ENCODE measurements at regions not wholly inside any gene's neighbourhood (a gene's known extent, or its start where the extent isn't known, plus 50 kb on each side); places are given as distances from the start of the nearest gene placed in this dataset.
"Not testable (repeated sequence)": the region's sequence is repeated elsewhere in the genome, so short reads cannot be mapped to it uniquely, and the experiment has no call there.

DNA sequence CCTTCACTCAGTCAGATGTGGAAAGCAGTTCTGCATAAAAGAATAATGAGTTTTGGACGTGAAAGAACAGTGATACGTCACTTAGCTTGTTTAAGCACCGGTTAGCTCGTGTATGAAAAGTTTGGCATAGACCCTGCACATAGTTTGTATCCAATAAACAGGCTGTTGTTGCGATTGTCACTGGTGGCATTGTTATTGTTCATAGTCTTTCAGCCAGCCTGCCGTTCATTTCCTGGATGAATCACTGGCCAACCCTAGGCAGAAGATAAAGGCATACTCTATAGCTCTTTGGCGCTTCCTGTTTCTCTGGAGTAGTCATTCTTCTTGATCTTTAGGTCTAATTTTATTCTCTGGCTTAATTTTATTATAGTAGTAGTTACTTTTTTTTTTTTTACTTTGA, 57.8 kb upstream of the ANKRD30A start:
- no peak for DNase-seq (ENCODE audit: low spot score)

- DNase-seq (ENCODE audit: low spot score): not testable (repeated sequence)
Measured at GRCh38 chr10:37062296-37062695, 63.1 kb upstream of the ANKRD30A start.

DNA sequence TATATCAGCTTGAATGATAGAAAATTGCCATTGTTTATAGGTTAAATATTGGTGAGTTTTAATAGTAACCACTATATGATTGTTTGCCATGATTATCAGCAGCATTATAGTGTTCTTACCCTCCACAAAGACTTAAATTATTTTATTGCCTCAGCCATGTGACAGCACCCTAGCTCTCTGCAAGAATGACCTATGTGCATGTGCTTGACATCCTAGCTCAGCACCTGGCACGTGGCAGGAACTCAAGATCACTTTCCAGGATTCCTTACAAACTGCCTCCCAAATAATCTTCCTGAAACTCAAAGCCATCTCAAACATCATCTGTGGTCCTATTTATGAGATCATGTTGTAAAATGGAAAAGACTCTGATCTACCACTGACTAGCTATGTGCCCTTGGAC, 68.1 kb upstream of the ANKRD30A start:
- no peak for DNase-seq (ENCODE audit: low spot score)

DNA sequence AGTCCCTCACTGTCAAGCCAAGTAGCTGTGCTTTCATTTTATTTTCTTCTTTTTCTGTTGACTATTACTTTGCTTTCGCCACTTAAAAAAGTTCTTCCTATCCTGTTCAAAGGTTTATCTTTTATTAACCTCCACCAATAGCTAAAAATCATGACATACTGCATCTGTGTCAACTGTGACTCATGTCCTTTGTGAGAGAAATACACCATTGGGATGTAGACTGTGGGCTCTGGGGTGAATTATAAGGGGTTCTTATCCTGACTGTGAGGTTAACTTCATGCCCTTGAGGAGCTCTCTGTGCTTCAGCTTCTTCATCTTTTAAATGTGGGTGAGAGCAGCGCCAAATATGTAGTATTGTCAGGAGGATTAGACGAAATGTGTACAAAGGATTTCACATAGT, 71.9 kb upstream of the ANKRD30A start:
- no peak for DNase-seq (ENCODE audit: low spot score)

GRCh38 chr10:37049982-37050381, 75.4 kb upstream of the ANKRD30A start:
- DNase-seq (ENCODE audit: low spot score): not testable (repeated sequence)

DNA sequence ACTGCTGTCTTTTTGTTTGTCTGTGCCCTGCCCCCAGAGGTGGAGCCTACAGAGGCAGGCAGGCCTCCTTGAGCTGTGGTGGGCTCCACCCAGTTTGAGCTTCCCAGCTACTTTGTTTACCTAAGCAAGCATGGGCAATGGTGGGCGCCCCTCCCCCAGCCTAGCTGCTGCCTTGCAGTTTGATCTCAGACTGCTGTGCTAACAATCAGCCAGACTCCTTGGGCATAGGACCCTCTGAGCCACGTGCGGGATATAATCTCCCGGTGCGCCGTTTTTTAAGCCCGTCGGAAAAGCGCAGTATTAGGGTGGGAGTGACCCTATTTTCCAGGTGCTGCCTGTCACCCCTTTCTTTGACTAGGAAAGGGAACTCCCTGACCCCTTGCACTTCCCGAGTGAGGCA, 81.1 kb upstream of the ANKRD30A start:
- not testable (repeated sequence) for DNase-seq (ENCODE audit: low spot score)

GRCh38 chr10:37035853-37036252, 89.5 kb upstream of the ANKRD30A start:
- no peak for DNase-seq (ENCODE audit: low spot score)

GRCh38 chr10:37015498-37015897, 109.9 kb upstream of the ANKRD30A start:
- DNase-seq (ENCODE audit: low spot score): no peak

GRCh38 chr10:37010741-37011140, 114.7 kb upstream of the ANKRD30A start:
- no peak for DNase-seq (ENCODE audit: low spot score)

GRCh38 chr10:37008276-37008675, 117.1 kb upstream of the ANKRD30A start:
- DNase-seq (ENCODE audit: low spot score): not testable (repeated sequence)

DNA sequence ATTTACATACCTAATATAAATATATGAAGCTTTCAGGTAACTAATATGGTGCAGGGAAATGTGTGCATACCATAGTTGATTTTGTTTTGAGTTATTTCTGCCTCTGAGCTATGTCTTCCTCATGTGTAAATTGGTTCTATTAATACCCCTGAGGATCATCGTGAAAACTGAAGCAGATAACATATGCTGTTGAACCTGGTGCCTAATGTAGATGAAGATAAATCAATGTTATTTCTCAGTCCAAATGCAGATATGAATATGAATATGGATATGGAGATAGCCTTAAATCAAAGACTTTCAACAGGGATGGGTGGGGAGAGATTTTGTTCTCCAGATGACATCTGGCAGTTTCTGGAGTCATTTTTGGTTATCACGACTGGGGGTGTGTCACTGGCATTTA, 122.3 kb upstream of the ANKRD30A start:
- DNase-seq (ENCODE audit: low spot score): no peak

DNA sequence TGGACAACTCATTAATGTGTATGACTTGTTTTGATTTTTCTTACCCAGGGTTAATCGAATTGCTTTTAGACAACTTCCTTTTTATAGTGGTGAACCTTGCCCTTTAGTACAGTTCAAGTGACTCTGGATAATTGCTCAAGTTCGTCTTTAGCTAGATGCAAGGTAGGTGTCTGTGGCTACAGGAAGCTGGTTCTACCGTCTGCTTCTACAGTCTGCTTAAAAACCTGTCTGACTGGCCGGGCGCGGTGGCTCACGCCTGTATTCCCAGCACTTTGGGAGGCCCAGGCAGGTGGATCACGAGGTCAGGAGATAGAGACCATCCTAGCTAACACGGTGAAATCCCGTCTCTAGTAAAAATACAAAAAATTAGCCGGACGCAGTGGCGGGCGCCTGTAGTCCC, 129.6 kb upstream of the ANKRD30A start:
- not testable (repeated sequence) for DNase-seq (ENCODE audit: low spot score)

- no peak for DNase-seq (ENCODE audit: low spot score)
Measured at GRCh38 chr10:36994886-36995285, 130.5 kb upstream of the ANKRD30A start.

GRCh38 chr10:36989233-36989632, 136.2 kb upstream of the ANKRD30A start:
- DNase-seq (ENCODE audit: low spot score): no peak

GRCh38 chr10:36946598-36946997, 178.8 kb upstream of the ANKRD30A start:
- no peak for DNase-seq (ENCODE audit: low spot score)

- no peak for DNase-seq (ENCODE audit: low spot score)
Measured at GRCh38 chr10:36943544-36943943, 181.9 kb upstream of the ANKRD30A start.

DNA sequence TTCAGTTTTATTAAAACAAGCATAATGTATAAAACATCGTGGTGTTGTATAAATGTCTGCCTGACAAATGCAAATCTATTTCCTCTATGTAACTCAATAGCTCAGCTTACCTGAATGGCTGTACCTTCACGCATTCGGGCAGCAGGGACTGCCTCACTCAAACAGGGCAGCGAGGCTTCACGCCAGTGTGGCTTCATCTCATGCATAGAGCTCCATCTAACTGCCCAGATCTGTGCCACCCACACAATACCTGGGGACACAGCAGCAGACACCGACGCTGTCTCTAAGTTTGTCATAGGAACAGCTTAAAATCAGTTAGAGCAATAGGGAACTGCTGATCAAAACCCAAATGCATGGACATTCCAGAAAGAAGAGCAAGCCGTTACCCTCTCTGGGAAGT, 182.8 kb upstream of the ANKRD30A start:
- no peak for DNase-seq (ENCODE audit: low spot score)

GRCh38 chr10:36903040-36903439, 222.4 kb upstream of the ANKRD30A start:
- no peak for DNase-seq (ENCODE audit: low spot score)

DNA sequence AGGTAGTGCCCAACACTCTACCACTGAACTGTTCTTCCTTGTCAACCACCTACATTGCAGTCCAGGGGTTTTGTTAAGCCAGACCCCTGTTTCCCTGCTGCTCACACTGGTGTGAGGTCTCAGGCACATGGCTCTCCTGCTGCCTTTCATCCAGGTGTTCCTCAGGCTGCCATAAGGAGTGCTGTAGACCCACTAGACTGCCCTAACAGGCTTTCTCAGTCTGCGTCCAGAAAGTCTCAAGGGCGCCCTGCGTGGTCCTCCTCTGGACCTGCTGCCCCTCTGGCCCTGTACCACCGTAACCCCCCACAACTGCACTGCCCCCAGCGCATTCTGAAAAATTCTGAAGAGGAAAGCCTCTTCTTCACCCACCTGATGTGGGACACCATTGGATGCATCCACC, 225.7 kb upstream of the ANKRD30A start:
- no peak for DNase-seq (ENCODE audit: low spot score)

GRCh38 chr10:36888925-36889573, 236.3 kb upstream of the ANKRD30A start:
- DNase-seq (ENCODE audit: low spot score): peak; percentile 26

DNA sequence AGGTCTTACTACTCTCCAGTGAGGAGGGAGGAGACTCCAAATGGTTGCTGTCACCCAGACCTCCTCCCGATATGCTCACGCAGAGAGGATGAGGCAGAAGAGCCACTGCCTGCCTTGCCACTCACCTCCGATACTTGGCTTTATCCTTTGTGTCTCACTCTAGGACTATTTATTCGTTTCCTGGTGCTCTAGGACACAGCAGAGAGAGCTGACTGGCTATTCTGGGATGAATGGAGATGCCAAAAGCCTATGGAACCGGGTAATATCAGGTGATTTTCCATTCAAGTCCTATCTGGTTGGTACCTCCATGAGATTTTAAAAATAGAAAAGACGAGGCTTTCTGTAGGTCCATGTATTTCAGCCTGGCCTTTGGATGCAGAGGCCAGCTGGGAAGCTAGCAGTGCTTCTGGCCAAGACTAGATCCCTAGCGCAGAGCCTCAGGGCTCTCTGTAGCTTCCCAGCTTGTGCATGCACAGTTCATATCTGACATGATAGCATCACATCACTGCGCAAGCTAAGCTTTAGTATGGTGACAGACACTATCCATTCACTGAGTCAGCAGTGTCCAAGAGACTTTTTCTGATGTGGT, 239.0 kb upstream of the ANKRD30A start:
- DNase-seq (ENCODE audit: low spot score): no peak

GRCh38 chr10:36885746-36886145, 239.7 kb upstream of the ANKRD30A start:
- no peak for DNase-seq (ENCODE audit: low spot score)

- no peak for DNase-seq (ENCODE audit: low spot score)
Measured at GRCh38 chr10:36882781-36883180, 242.6 kb upstream of the ANKRD30A start.

DNA sequence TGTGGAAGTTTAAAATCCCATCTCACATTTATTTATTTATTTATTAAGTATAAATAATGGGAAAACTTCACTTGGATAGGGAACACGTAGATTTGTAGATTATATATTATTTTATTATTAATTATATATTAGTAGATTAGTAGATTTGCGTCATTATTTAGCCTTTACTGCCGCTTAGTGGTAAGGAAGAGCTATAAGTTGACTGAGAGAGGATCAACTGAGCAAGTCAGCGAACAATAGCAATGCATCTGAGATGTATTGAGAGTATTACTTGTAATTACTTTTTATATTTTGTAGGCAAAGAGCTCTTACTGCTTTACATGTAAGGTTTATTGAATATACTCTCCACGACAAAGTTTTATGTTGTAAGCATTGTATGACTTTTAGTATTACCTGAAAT, 244.5 kb upstream of the ANKRD30A start:
- DNase-seq (ENCODE audit: low spot score): no peak
